ENCODE measurements at regions not wholly inside any gene's neighbourhood (a gene's known extent, or its start where the extent isn't known, plus 50 kb on each side); places are given as distances from the start of the nearest gene placed in this dataset.

DNA sequence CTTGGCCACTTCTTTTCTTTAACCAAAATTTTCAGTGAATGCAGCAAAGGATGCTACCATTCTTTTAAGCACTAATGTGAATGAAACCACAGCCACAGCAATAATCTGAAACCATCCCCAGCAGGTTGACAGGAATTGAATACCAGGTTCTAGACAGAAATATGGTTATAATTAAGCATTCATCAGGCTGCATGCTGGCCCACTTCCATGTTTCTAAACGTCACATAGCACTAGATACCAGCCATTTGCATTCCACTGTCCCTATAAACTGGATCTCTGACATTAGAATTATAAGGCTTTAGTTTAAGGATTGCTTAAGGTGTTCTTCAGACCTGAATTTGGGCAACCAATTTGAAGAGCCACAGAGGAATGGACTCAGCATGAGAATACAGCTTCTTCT is 340.8 kb upstream of the KLF6 start:
- no peak for DNase-seq

DNA sequence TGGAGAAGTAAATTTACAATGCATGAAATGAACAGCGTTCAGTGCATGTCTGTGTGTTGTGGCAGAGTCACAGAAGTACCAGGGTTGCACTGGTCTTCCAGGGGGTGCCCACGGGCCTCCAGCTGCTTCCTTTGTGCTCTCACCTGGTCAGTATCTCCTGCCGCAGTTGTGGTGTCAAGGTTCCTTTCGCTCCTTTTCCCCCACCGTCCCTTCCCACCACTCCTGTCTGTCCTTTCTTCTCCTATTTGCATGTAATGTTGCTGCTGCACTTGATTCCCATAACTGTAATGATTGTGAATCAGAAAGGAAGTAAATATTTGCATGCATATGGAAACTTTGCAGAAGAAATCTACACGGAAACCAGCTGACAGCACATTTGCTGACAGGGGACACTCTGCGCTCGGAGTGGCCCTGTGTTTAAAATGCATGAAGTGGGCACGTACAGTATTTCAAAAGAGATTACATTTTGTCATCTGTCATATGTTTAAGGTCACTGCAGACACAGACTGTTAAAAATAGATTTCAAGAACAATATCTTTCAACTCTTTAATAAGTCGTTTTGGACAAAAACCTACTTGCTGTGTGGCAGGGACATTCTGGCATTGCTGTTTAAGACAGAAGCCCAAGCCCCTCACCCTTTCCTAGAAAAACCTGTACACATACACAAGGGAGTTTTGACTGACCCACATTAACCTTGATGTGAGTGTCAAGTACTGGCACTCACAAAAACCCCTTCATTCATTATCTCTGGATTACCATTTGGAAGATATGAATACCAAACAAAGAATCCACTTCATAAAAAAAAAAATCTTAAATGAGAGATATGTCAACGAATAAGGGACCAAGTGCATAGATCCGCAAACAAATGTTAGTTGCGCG is 336.7 kb upstream of the KLF6 start:
- no peak for DNase-seq

GRCh38 chr10:4120096-4120853 is 335.3 kb upstream of the KLF6 start:
- DNase-seq = no peak

- DNase-seq = no peak
Measured at GRCh38 chr10:4119107-4119506, 334.1 kb upstream of the KLF6 start.

- DNase-seq = no peak
Measured at GRCh38 chr10:4117604-4118003, 332.6 kb upstream of the KLF6 start.

DNA sequence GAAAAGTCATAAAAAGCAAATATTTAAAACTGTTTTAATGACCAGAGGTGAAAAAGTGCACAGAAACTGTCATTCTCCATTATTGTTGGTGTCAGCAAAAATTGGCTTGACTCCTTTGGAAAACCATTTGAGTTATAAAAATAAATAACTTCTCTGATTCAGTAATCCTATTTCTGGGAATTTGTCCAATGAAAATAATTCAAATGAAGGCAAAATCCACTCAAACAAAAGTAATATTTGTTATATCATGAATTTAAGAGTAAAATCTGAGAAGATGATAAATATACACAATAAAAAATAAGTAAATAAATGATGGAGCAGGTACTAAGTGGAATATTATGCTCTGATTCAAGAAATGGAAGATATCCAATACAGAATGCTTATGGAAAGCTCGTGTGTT is 326.6 kb upstream of the KLF6 start:
- no peak for DNase-seq

DNA sequence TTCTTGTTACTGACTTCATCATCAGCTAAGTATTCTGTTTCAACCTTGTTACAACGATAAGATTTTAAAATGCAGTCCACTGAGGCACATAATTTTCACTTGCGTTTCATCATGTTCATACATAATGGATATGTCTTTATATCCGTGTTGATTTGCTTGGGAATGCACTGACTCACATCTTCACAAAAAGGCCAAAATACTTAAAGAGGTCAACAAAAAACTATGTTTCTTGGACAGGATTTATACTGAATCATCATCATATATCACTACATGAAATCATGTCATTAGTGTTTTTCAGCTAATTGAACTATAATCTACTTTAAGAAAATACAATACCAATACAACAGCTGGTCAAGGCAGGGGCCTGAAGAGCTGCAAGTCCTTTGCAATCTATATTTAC is 324.5 kb upstream of the KLF6 start:
- DNase-seq = no peak

DNA sequence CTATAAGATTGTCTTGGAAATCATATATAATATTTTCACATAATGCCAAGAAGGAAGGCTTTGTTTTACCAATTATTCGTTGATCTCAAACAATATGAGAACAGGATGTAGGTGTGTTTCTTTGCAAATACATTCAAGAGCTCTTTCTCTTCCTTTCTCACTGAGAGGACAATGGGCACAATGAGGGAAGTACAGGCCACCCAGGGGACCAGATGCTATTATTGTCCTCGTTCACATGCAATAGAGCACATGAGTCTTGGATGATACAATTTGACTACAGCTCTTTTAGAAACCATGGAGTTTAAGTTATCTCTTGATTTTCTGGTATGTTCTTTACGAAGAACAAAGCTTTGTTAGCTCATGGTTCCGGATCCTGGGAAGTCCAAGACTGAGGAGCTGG is 323.7 kb upstream of the KLF6 start:
- DNase-seq = no peak

DNA sequence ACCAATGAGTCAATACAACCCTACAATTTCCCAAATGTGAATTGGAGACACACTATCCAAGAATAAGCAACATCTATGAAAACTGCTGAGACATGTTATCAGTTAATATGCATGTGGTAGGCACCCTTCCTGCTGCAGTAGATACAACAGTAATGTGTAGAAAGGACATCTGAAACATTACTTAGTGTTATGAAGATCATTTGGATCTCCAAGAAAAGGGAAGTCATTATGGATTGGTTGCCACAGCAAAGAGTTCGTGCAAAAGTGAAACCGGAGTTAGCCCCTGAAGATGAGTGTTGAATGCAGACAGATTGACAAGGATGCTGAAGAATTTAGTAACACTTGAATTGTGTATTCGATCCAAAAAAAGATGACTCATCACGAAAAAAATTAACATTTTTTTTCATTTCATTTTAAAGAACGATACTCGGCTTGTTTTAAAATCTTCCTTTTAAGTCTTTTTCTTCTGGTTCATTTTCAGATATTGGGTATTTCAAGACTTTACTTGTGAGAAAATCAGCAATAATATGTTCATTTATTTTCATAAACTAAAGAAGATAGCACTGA is 322.4 kb upstream of the KLF6 start:
- DNase-seq = no peak

GRCh38 chr10:4103603-4104002 is 318.6 kb upstream of the KLF6 start:
- DNase-seq = no peak

GRCh38 chr10:4102802-4103344 is 317.9 kb upstream of the KLF6 start:
- DNase-seq = no peak

GRCh38 chr10:4101918-4102654 is 317.1 kb upstream of the KLF6 start:
- DNase-seq = no peak

DNA sequence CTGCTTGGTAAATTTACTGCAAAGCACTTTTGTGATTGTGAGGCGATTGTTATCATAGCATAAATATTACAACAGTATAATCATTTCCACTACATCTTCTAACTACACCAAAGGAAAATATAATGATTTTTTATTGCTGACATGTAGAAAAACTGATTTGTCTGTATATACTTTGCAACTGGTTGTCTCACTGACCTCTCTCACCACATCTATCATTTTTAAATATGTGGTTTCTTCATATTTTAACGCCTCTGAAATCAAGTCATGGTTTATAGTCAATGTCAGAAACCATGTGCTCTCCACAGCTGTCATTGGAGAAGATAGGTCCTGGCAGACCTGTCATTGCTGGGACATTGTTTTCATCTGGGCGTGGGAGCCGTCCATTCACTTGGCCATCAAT is 315.4 kb upstream of the KLF6 start:
- DNase-seq = no peak

DNA sequence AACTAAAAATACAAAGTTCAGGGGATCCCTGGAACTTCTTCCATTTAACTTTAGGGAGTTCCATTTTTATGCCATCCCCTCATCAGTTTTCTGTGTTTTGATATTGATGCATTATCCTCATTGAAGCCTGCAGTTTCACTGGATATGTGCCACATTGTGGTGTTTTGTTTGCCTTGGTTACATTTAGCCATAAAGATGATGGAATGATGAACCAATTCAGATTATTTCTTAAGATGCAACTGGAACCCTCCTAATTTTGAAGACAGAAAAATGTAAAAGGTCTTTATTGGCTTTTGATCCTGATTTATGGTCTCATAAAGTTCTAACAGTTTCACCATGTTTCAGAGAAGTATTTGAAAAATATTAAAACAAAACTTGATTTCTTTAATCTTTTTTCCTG is 314.2 kb upstream of the KLF6 start:
- no peak for DNase-seq

DNA sequence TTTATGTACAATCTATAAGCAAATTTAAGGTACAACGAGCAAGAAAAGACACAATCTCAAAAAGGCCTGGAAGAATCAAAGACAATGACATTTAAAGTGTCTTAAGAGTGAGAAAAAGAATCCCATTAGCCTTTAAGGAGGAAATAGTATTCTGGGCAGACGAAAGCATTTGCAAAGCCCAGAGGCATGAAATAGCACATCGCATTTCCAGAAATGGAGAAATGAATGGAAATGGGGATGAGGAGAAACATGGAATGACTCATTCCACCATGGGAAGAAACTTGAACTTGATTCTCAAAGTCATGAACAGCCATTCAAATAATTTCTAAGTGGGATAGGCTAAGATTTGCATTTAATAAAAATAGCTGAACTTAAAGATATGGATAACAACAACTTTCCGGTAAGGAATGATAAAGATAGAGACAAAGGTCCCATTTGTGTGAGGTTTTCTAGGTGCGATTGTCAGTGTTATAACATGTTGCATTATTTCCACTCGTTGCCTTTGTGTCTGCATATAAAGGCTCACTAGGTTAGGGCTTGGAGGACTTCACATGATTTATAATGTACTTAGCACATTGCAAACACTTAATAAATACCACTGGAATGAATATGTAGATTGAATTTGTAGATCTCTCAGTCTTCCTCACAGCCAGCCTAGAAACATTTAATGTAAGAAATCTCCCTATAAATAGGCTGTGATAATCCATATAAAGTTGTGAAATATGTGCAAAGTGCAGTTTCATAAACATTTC is 310.3 kb upstream of the KLF6 start:
- DNase-seq = no peak

- DNase-seq = no peak
Measured at GRCh38 chr10:4094751-4095150, 309.7 kb upstream of the KLF6 start.

DNA sequence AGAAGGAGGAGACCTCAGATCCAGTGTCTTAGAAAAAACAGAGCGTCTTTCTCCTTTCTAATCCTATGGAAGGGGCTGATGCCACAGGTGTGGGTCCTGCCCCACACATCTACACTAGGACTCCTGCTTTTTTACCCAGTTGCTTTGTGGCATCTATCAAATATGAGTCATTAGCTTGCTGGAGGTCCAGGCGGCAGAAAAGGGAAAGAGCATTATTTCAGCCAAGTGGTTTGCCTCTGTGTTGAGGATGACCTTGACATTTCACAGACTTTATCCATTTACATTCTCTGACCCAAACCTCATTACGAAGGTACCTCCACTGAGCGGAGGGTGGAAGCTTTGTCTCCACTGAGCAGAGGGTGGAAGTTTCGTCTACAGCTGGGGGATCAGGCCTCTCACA is 308.4 kb upstream of the KLF6 start:
- DNase-seq = no peak

DNA sequence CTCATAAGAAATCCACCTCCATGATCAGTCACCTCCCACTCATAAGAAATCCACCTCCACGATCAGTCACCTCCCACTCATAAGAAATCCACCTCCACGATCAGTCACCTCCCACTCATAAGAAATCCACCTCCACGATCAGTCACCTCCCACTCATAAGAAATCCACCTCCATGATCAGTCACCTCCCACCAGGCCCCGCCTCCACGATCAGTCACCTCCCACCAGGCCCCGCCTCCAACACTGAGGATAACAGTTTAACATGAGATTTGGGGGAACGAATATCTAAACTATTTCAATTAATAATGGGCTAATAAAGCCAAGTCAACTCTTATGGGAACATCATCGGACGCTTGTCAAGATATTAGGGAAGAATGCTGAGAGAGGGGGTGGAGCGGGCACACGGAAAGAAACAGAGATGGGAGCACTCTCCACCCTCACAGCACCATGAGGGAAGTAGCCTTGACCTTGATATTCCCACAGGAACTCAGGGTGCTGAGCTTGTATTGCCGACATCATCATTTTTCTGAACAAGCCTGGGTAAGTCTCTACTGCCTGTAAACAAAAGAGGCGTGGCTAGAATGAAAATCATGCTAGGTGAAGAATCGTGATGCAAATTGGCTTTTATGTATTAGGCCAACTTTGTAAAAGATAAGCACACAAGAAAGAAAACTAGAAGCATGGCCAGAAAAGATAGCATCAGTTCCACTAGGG is 303.5 kb upstream of the KLF6 start:
- no peak for DNase-seq

GRCh38 chr10:4086131-4086898 is 301.3 kb upstream of the KLF6 start:
- DNase-seq = no peak
